ENCODE measurements at regions not wholly inside any gene's neighbourhood (a gene's known extent, or its start where the extent isn't known, plus 50 kb on each side); places are given as distances from the start of the nearest gene placed in this dataset.

- TF ChIP-seq, protein P1, sequence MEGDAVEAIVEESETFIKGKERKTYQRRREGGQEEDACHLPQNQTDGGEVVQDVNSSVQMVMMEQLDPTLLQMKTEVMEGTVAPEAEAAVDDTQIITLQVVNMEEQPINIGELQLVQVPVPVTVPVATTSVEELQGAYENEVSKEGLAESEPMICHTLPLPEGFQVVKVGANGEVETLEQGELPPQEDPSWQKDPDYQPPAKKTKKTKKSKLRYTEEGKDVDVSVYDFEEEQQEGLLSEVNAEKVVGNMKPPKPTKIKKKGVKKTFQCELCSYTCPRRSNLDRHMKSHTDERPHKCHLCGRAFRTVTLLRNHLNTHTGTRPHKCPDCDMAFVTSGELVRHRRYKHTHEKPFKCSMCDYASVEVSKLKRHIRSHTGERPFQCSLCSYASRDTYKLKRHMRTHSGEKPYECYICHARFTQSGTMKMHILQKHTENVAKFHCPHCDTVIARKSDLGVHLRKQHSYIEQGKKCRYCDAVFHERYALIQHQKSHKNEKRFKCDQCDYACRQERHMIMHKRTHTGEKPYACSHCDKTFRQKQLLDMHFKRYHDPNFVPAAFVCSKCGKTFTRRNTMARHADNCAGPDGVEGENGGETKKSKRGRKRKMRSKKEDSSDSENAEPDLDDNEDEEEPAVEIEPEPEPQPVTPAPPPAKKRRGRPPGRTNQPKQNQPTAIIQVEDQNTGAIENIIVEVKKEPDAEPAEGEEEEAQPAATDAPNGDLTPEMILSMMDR (IDR thresholded peaks at IDR 0.05) = no peak
- no peak for TF ChIP-seq POLR2A (IDR thresholded peaks at IDR 0.05)
Measured at GRCh38 chr12:113630625-113631024, 159.0 kb upstream of the LHX5 start.
